Osteocyte (in vitro differentiated cells): ENCODE measurements at regions not wholly inside any gene's neighbourhood (a gene's known extent, or its start where the extent isn't known, plus 50 kb on each side); places are given as distances from the start of the nearest gene placed in this dataset.

ENCODE experiments used
- DNase-seq: peaks from one replicate; pipeline ENCODE4 v3.0.0; 2021; ENCODE audit warnings: mixed read lengths; ENCODE audit not compliant: unreplicated experiment; ENCODE audit errors: extremely low spot score
- H3K27ac Mint-ChIP-seq: one replicate; pipeline ENCODE4 v1.8.0; 2021; ENCODE audit warnings: mild to moderate bottlenecking, mixed read lengths; ENCODE audit not compliant: unreplicated experiment
- H3K27me3 Mint-ChIP-seq: one replicate; pipeline ENCODE4 v1.8.0; 2021; ENCODE audit warnings: mixed read lengths; ENCODE audit not compliant: unreplicated experiment
- H3K36me3 Mint-ChIP-seq: one replicate; pipeline ENCODE4 v1.8.0; 2021; ENCODE audit warnings: mixed read lengths; ENCODE audit not compliant: unreplicated experiment
- H3K4me1 Mint-ChIP-seq: one replicate; pipeline ENCODE4 v1.8.0; 2021; ENCODE audit warnings: mixed read lengths; ENCODE audit not compliant: unreplicated experiment
- H3K4me3 Mint-ChIP-seq: one replicate; pipeline ENCODE4 v1.8.0; 2021; ENCODE audit warnings: mild to moderate bottlenecking, moderate library complexity, mixed read lengths; ENCODE audit not compliant: unreplicated experiment
- H3K9me3 Mint-ChIP-seq: one replicate; pipeline ENCODE4 v1.8.0; 2021; ENCODE audit warnings: mixed read lengths; ENCODE audit not compliant: unreplicated experiment
- TF ChIP-seq, protein P1 (sequence below): fragments of 200-600 bp; sonication (generic); IDR thresholded peaks from 2 replicates; pipeline ENCODE4 v1.5.0; 2021; ENCODE audit warnings: antibody characterized with exemption, mild to moderate bottlenecking, moderate library complexity

DNA sequence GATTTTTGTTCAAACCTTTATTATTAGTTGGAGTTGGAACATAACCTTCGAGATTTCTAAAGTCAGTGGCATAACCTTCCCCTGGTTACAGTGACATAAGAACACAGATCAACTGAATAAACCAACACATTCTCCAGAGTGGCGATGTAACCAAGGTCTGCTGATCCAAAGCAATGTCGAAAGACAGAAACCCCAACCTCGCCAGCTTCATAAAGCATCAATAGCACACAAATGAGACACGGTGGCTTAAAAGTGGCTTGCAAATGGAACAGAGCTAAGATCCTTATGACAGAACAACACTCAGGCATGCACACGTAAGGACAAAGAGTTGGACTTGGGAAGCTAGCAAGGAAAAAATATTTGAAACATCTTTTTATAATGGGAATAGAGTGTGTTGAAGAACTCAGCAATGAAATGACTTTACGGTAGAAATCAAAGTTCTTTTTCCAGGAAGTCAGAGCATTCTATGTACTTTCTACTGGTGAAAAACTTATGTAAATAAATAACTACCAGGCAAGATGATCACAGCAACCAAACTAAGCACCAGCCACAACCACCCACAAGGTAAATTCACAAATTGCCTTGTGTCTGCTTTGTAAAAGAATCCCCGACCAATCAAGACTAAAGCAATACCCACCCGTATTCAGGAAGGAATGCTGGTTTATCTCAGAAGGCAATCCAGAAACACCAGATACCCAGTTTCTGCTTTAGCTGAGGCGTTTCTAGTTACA lies 61.0 kb upstream of the NHSL1 start:
- Mint-ChIP-seq H3K4me3 (no peak overlapping the region), H3K36me3 (peaks cover 1% of the 10 kb centered on the region), H3K9me3 (no peaks in the 10 kb centered on the region), H3K4me1 (peaks cover 7% of the 10 kb centered on the region), H3K27me3 (no peaks in the 10 kb centered on the region), H3K27ac (no peak overlapping the region)
- DNase-seq: no peak
- TF ChIP-seq, protein P1, sequence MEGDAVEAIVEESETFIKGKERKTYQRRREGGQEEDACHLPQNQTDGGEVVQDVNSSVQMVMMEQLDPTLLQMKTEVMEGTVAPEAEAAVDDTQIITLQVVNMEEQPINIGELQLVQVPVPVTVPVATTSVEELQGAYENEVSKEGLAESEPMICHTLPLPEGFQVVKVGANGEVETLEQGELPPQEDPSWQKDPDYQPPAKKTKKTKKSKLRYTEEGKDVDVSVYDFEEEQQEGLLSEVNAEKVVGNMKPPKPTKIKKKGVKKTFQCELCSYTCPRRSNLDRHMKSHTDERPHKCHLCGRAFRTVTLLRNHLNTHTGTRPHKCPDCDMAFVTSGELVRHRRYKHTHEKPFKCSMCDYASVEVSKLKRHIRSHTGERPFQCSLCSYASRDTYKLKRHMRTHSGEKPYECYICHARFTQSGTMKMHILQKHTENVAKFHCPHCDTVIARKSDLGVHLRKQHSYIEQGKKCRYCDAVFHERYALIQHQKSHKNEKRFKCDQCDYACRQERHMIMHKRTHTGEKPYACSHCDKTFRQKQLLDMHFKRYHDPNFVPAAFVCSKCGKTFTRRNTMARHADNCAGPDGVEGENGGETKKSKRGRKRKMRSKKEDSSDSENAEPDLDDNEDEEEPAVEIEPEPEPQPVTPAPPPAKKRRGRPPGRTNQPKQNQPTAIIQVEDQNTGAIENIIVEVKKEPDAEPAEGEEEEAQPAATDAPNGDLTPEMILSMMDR: no peak

DNA sequence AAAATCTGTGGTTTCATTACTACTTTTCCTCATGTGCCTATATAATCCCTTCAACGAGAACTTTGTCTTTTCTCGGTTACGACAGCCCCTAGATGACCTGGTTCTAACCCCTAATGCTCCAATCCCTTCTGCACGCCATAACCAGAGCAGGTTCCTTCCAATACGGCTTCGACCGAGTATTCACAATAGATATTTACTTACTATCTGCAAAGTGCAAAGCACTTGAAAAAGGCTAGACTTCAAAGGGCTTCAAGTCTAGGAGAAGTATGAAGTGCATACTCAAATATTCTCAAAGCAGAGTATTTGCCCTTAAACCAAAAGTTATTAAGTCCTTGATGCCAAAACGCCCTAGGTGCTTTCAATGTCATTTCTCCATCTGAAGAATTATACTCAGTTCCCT lies 63.4 kb upstream of the NHSL1 start:
- no peaks in the 10 kb centered on the region for H3K27me3 Mint-ChIP-seq
- H3K4me3 Mint-ChIP-seq: no peak overlapping the region
- TF ChIP-seq, protein P1: no peak
- no peaks in the 10 kb centered on the region for H3K9me3 Mint-ChIP-seq
- H3K27ac Mint-ChIP-seq: no peak overlapping the region
- DNase-seq: no peak
- H3K36me3 Mint-ChIP-seq: no peaks in the 10 kb centered on the region
- H3K4me1 Mint-ChIP-seq: no peaks in the 10 kb centered on the region

GRCh38 chr6:138563231-138563630 lies 63.9 kb upstream of the NHSL1 start:
- Mint-ChIP-seq H3K27ac (no peak overlapping the region), H3K4me3 (no peak overlapping the region), H3K36me3 (no peaks in the 10 kb centered on the region), H3K27me3 (no peaks in the 10 kb centered on the region), H3K4me1 (no peaks in the 10 kb centered on the region), H3K9me3 (no peaks in the 10 kb centered on the region)
- DNase-seq: no peak
- TF ChIP-seq, protein P1: no peak

- no peaks in the 10 kb centered on the region for H3K9me3 Mint-ChIP-seq
- TF ChIP-seq, protein P1: no peak
These were observed 64.4 kb upstream of the NHSL1 start for GRCh38 chr6:138563650-138564049.

DNA sequence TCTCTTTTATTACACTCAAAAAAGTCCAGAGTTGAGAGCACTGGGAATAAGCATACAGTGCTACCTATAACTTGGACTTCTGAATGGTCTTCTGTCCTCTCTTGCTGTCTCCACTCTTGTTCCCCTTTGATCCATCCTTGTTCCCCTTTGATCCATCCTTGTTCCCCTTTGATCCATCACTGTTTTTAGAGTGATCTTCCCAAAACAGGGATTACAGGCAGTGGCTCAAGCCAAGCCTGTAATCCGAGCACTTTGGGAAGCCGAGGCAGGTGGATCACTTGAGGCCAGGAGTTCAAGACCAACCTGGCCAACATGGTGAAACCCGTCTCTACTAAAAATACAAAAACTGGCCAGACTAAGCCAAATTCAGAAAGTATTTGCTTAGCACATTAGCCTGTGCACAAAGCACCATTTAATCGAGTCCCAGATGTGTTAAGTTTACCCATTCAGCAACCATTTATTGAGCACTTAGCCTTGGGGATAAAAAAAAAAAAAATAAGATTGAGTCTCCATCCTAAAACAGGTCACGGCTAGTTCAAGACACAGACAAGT lies 65.0 kb upstream of the NHSL1 start:
- no peak overlapping the region for H3K4me3 Mint-ChIP-seq
- H3K4me1 Mint-ChIP-seq: no peaks in the 10 kb centered on the region
- TF ChIP-seq, protein P1: no peak
- no peaks in the 10 kb centered on the region for H3K9me3 Mint-ChIP-seq
- DNase-seq: no peak
- H3K27ac Mint-ChIP-seq: no peak overlapping the region
- H3K36me3 Mint-ChIP-seq: no peaks in the 10 kb centered on the region
- H3K27me3 Mint-ChIP-seq: no peaks in the 10 kb centered on the region

More at GRCh38 chr6:138563650-138564049, 64.4 kb upstream of the NHSL1 start:
- no peaks in the 10 kb centered on the region for H3K27me3 Mint-ChIP-seq
- no peaks in the 10 kb centered on the region for H3K4me1 Mint-ChIP-seq
- DNase-seq: no peak
- H3K4me3 Mint-ChIP-seq: no peak overlapping the region
- no peaks in the 10 kb centered on the region for H3K36me3 Mint-ChIP-seq
- H3K27ac Mint-ChIP-seq: no peak overlapping the region
